Liver (tissue), 8 donors: ENCODE measurements at regions not wholly inside any gene's neighbourhood (a gene's known extent, or its start where the extent isn't known, plus 50 kb on each side); places are given as distances from the start of the nearest gene placed in this dataset.

Experiments
- DNase-seq: peaks from one replicate; pipeline ENCODE4 v3.0.0-alpha.2; 2017; ENCODE audit warnings: low spot score
- H3K27ac ChIP-seq, 2 donors: one replicate each; pipeline ENCODE4 v1.7.0; 2013; ENCODE audit warnings: inconsistent platforms in 2 of 2, low read length in 2 of 2, control low read depth in 1 of 2, low read depth in 1 of 2, mild to moderate bottlenecking in 1 of 2
- H3K27me3 ChIP-seq, 4 donors: one replicate each; pipeline versions ENCODE4 v1.6.1 to v1.7.0; 2013; ENCODE audit warnings: low read length in 3 of 4, inconsistent platforms in 1 of 4, mild to moderate bottlenecking in 1 of 4, moderate library complexity in 1 of 4; ENCODE audit not compliant: control insufficient read depth in 4 of 4, insufficient read depth in 4 of 4
- H3K36me3 ChIP-seq, 4 donors: one replicate each; pipeline versions ENCODE4 v1.6.1 to v1.7.0; 2013; ENCODE audit warnings: low read length in 3 of 4, mild to moderate bottlenecking in 3 of 4, low read depth in 1 of 4, moderate library complexity in 1 of 4; ENCODE audit not compliant: control insufficient read depth in 4 of 4, insufficient read depth in 3 of 4
- H3K4me1 ChIP-seq, 4 donors: one replicate each; pipeline versions ENCODE4 v1.6.1 to v1.7.0; 2013; ENCODE audit warnings: low read length in 3 of 4, mild to moderate bottlenecking in 3 of 4, moderate library complexity in 1 of 4; ENCODE audit not compliant: control insufficient read depth in 4 of 4, insufficient read depth in 4 of 4
- H3K4me3 ChIP-seq, 3 donors: one replicate each; pipeline versions ENCODE4 v1.6.1 to v1.7.0; 2013; ENCODE audit warnings: low read length in 3 of 3, control low read depth in 1 of 3, low read depth in 1 of 3, mild to moderate bottlenecking in 1 of 3
- H3K9ac ChIP-seq, 2 donors: one replicate each; pipeline ENCODE4 v1.7.0; 2013; ENCODE audit warnings: low read length in 2 of 2, mild to moderate bottlenecking in 2 of 2, moderate library complexity in 2 of 2, control low read depth in 1 of 2, low read depth in 1 of 2
- H3K9me3 ChIP-seq, 4 donors: one replicate each; pipeline versions ENCODE4 v1.6.1 to v1.7.0; 2013; ENCODE audit warnings: low read length in 3 of 4; ENCODE audit not compliant: control insufficient read depth in 4 of 4
- FOXA1 ChIP-seq: IDR thresholded peaks from 2 replicates; pipeline ENCODE4 v1.6.1; 2016; ENCODE audit warnings: antibody characterized with exemption
- GABPA ChIP-seq, 2 donors: IDR thresholded peaks in 1 of 2; conservative IDR thresholded peaks in 1 of 2; 2 replicates each; pipeline ENCODE4 v1.6.1; 2016; ENCODE audit warnings: antibody characterized with exemption in 2 of 2, mild to moderate bottlenecking in 1 of 2, moderate library complexity in 1 of 2
- HNF4A ChIP-seq, 2 donors: conservative IDR thresholded peaks; 2 replicates each; pipeline ENCODE4 v1.6.1; 2016; ENCODE audit warnings: antibody characterized with exemption in 2 of 2, mild to moderate bottlenecking in 2 of 2
- HNF4G ChIP-seq: IDR thresholded peaks from 2 replicates; pipeline ENCODE4 v1.6.1; 2016; ENCODE audit warnings: antibody characterized with exemption
- RXRA ChIP-seq, 2 donors: IDR thresholded peaks; 2 replicates each; pipeline ENCODE4 v1.6.1; 2017 to 2018; ENCODE audit warnings: antibody characterized with exemption in 2 of 2, mild to moderate bottlenecking in 1 of 2
- YY1 ChIP-seq: IDR thresholded peaks from 2 replicates; pipeline ENCODE4 v1.6.1; 2016; ENCODE audit warnings: antibody characterized with exemption, mild to moderate bottlenecking
- WGBS: extraction: QIAGEN DNeasy Blood & Tissue Kit; methylation state at CpG from one replicate; pipeline ENCODE4 v1.1.7; 2013; 5-methylcytosine and 5-hydroxymethylcytosine counted together
- TF ChIP-seq, protein P1 (sequence below): IDR thresholded peaks from 2 replicates; pipeline ENCODE4 v1.6.1; 2016; ENCODE audit warnings: antibody characterized with exemption
- TF ChIP-seq, protein P2 (sequence below): IDR thresholded peaks from 2 replicates; pipeline ENCODE4 v1.6.1; 2016; ENCODE audit warnings: antibody characterized with exemption, mild to moderate bottlenecking
- TF ChIP-seq, protein P3 (sequence below): IDR thresholded peaks from 2 replicates; pipeline ENCODE4 v1.6.1; 2016; ENCODE audit warnings: antibody characterized with exemption
- TF ChIP-seq, protein P4 (sequence below): fragments of 150-350 bp; IDR thresholded peaks from 2 replicates; pipeline ENCODE4 v1.5.1; 2017; ENCODE audit warnings: improper control_type of control experiment, low read depth, low read length; ENCODE audit not compliant: missing input control
- donor health status: healthy.
- donor health status: healthy.
- donor health status: healthy.
- donor health status: healthy.
- donor health status: healthy.

DNA sequence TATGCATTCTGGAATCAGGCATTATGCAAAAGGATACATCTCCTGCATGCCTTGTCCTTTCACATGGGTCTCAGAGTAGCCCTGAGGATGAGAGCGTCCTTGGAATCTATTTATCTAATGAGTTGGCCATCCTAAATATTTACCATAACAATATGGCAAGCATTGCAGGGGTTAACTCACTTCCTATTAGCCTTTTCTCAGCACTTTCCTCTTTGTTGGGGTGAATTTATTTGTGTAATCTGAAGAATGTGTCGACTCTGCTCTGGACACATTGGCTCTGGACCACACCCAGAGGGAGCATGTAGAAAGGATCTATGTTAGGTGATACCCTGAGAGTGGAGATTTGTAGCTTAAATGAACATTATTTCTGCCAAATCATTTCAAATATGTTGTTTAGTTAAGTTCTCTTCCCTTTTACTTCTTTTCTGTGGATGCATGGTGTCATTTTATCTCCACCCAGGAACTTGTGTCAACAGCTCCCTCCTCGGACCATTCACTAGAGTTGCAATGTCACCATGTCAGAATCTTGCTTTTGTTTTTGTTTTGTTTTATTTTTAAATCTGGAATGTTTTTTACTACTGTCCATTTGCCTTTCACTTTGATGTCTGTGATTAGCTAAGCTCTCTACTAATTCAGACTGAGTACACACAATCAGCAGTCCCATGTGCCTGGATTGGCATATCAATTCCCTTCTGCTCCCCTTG lies 757.0 kb upstream of the MMS22L start:
- Histone ChIP-seq H3K27ac (no peak overlapping the region), H3K36me3 (no peaks in the 10 kb centered on the region), H3K27me3 (peaks cover 0 to 5% (median 3%) of the 10 kb centered on the region in 4 donors), H3K9me3 (no peaks in the 10 kb centered on the region), H3K4me1 (no peaks in the 10 kb centered on the region), H3K4me3 (no peak overlapping the region), H3K9ac (no peak overlapping the region)
- no peak for DNase-seq
- 24% methylated on average over 3 of the region's 3 CpGs for WGBS
- no peak for TF ChIP-seq HNF4A (conservative IDR thresholded peaks at IDR 0.05)
- TF ChIP-seq, protein P1, sequence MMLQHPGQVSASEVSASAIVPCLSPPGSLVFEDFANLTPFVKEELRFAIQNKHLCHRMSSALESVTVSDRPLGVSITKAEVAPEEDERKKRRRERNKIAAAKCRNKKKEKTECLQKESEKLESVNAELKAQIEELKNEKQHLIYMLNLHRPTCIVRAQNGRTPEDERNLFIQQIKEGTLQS: no peak
- TF ChIP-seq, protein P2, sequence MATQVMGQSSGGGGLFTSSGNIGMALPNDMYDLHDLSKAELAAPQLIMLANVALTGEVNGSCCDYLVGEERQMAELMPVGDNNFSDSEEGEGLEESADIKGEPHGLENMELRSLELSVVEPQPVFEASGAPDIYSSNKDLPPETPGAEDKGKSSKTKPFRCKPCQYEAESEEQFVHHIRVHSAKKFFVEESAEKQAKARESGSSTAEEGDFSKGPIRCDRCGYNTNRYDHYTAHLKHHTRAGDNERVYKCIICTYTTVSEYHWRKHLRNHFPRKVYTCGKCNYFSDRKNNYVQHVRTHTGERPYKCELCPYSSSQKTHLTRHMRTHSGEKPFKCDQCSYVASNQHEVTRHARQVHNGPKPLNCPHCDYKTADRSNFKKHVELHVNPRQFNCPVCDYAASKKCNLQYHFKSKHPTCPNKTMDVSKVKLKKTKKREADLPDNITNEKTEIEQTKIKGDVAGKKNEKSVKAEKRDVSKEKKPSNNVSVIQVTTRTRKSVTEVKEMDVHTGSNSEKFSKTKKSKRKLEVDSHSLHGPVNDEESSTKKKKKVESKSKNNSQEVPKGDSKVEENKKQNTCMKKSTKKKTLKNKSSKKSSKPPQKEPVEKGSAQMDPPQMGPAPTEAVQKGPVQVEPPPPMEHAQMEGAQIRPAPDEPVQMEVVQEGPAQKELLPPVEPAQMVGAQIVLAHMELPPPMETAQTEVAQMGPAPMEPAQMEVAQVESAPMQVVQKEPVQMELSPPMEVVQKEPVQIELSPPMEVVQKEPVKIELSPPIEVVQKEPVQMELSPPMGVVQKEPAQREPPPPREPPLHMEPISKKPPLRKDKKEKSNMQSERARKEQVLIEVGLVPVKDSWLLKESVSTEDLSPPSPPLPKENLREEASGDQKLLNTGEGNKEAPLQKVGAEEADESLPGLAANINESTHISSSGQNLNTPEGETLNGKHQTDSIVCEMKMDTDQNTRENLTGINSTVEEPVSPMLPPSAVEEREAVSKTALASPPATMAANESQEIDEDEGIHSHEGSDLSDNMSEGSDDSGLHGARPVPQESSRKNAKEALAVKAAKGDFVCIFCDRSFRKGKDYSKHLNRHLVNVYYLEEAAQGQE: no peak

DNA sequence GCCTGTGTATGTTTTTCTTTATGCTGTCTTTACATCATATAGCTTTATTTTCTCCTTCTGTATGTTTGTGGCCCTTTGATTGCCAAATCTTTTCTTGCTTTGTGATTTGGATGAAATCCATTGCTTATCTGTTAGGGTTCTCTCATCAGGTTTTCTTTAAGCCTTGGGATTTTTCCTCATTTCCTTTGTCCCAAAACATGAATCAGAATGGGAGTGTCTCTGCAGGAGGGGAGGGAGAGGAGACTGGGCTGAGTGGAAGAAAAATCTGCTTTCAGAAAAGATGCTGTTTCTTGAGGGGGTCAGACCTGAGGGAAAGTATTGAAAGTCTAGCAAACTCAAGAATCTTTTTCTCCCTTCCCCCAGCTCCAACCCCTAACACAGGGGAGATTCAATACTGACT lies 758.0 kb upstream of the MMS22L start:
- no peak overlapping the region for H3K4me3 ChIP-seq
- H3K27me3 ChIP-seq: peaks cover 0 to 5% (median 4%) of the 10 kb centered on the region in 4 donors
- no peak for DNase-seq
- TF ChIP-seq, protein P2: no peak
- TF ChIP-seq, protein P3, sequence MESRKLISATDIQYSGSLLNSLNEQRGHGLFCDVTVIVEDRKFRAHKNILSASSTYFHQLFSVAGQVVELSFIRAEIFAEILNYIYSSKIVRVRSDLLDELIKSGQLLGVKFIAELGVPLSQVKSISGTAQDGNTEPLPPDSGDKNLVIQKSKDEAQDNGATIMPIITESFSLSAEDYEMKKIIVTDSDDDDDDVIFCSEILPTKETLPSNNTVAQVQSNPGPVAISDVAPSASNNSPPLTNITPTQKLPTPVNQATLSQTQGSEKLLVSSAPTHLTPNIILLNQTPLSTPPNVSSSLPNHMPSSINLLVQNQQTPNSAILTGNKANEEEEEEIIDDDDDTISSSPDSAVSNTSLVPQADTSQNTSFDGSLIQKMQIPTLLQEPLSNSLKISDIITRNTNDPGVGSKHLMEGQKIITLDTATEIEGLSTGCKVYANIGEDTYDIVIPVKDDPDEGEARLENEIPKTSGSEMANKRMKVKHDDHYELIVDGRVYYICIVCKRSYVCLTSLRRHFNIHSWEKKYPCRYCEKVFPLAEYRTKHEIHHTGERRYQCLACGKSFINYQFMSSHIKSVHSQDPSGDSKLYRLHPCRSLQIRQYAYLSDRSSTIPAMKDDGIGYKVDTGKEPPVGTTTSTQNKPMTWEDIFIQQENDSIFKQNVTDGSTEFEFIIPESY: no peak
- TF ChIP-seq FOXA1 (no peak), RXRA (IDR thresholded peaks at IDR 0.05) (no peak), GABPA (IDR thresholded peaks at IDR 0.05 in 1 of 2, conservative IDR thresholded peaks at IDR 0.05 in 1 of 2) (no peak), HNF4A (conservative IDR thresholded peaks at IDR 0.05) (no peak), HNF4G (no peak), YY1 (no peak)
- TF ChIP-seq, protein P1: no peak
- TF ChIP-seq, protein P4, sequence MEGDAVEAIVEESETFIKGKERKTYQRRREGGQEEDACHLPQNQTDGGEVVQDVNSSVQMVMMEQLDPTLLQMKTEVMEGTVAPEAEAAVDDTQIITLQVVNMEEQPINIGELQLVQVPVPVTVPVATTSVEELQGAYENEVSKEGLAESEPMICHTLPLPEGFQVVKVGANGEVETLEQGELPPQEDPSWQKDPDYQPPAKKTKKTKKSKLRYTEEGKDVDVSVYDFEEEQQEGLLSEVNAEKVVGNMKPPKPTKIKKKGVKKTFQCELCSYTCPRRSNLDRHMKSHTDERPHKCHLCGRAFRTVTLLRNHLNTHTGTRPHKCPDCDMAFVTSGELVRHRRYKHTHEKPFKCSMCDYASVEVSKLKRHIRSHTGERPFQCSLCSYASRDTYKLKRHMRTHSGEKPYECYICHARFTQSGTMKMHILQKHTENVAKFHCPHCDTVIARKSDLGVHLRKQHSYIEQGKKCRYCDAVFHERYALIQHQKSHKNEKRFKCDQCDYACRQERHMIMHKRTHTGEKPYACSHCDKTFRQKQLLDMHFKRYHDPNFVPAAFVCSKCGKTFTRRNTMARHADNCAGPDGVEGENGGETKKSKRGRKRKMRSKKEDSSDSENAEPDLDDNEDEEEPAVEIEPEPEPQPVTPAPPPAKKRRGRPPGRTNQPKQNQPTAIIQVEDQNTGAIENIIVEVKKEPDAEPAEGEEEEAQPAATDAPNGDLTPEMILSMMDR: no peak
- H3K9me3 ChIP-seq: no peaks in the 10 kb centered on the region
- H3K36me3 ChIP-seq: no peaks in the 10 kb centered on the region
- no peak overlapping the region for H3K9ac ChIP-seq
- H3K27ac ChIP-seq: no peak overlapping the region
- no peaks in the 10 kb centered on the region for H3K4me1 ChIP-seq
